GM12864 (cell line): ENCODE measurements at regions not wholly inside any gene's neighbourhood (a gene's known extent, or its start where the extent isn't known, plus 50 kb on each side); places are given as distances from the start of the nearest gene placed in this dataset.

Experiments used
- DNase-seq: peaks from one replicate; pipeline ENCODE4 v3.0.0-alpha.2; 2011; ENCODE audit warnings: low read depth
- H3K4me3 ChIP-seq: 2 replicates; pipeline ENCODE4 v1.5.1; 2011; ENCODE audit warnings: mild to moderate bottlenecking, low read depth, low read length, control low read depth
- CTCF ChIP-seq: IDR thresholded peaks from 2 replicates; pipeline ENCODE4 v1.5.1; 2011; ENCODE audit warnings: low read depth, mild to moderate bottlenecking, moderate library complexity, low read length, control low read depth, inconsistent platforms; ENCODE audit errors: missing control alignments

- no peak for TF ChIP-seq CTCF
- DNase-seq, result no peak
- no peak overlapping the region for H3K4me3 ChIP-seq
Measured at GRCh38 chr2:201983800-201984199, 49.9 kb upstream of the FZD7 start.
